HCT116 (cell line): ENCODE measurements at regions not wholly inside any gene's neighbourhood (a gene's known extent, or its start where the extent isn't known, plus 50 kb on each side); places are given as distances from the start of the nearest gene placed in this dataset.

ENCODE experiments used
- ATAC-seq: fragments of 200-7000 bp; cut with Tn5 transposase; 2 replicates; pipeline ENCODE4 v1.9.1; 2020; ENCODE audit warnings: mild to moderate bottlenecking, moderate library complexity
- BruUV-seq: library from RNA; stranded (reverse); fragments of 400-500 nt; replicated peaks from 2 replicates; lab custom pipeline; 2021; lab: Mats Ljungman, UMichigan
- CTCF ChIA-PET: fragments of 300-600 bp; sonication (Branson Sonifier 250); formaldehyde crosslinking; loops from one replicate; lab custom pipeline; 2021; ENCODE audit warnings: antibody characterized with exemption; lab: Charles Lee
- POLR2A ChIA-PET: fragments of 300-600, 350-600 bp; sonication (Branson Sonifier 250); formaldehyde crosslinking; loops from one replicate; lab custom pipeline; 2021; ENCODE audit warnings: antibody characterized with exemption; lab: Charles Lee
- RAD21 ChIA-PET, 2 experiments: fragments of 300-600 bp; sonication (Branson Sonifier 250); formaldehyde crosslinking; loops; one replicate each; lab custom pipeline; 2023; ENCODE audit warnings: low total read pairs in 2 of 2; ENCODE audit not compliant: uncharacterized antibody in 2 of 2, unreplicated experiment in 2 of 2, low non-redundant PET in 1 of 2; lab: Charles Lee
- DNase-seq: peaks from one replicate; pipeline ENCODE4 v3.0.0-alpha.2; 2010; ENCODE audit warnings: low read depth, low spot score
- H2AFZ ChIP-seq: fragments of 200-600 bp; shearing (Covaris generic), sonication (generic); 2 replicates; pipeline ENCODE4 v1.6.1; 2017; ENCODE audit warnings: low read depth, mixed run types, mixed read lengths, antibody characterized with exemption, low read length; ENCODE audit not compliant: poor library complexity, severe bottlenecking
- H3K27ac ChIP-seq: 2 replicates; pipeline ENCODE4 v1.5.1; 2012; ENCODE audit warnings: low read depth, low read length
- H3K27me3 ChIP-seq: fragments of 200-600 bp; sonication (generic); 2 replicates; pipeline ENCODE4 v1.6.1; 2016; ENCODE audit warnings: mixed run types, low read length, mixed read lengths; ENCODE audit not compliant: insufficient read depth
- H3K36me3 ChIP-seq, 2 experiments: fragments of 200-500 bp in 1 of 2; fragments of 200-600 bp in 1 of 2; sonication (Bioruptor generic) in 1 of 2; sonication (generic) in 1 of 2; 2 replicates each; pipeline versions ENCODE4 v1.5.1 to v1.6.1; 2014 to 2016; ENCODE audit warnings: low read length in 2 of 2, inconsistent platforms in 1 of 2, mixed read lengths in 1 of 2, mixed run types in 1 of 2; ENCODE audit not compliant: insufficient read depth in 2 of 2, control insufficient read depth in 1 of 2
- H3K4me1 ChIP-seq, 2 experiments: fragments of 200-600 bp in 1 of 2; sonication (generic) in 1 of 2; 2 replicates each; pipeline versions ENCODE4 v1.5.1 to v1.6.1; 2012 to 2017; ENCODE audit warnings: low read length in 2 of 2, inconsistent platforms in 1 of 2, mild to moderate bottlenecking in 1 of 2, mixed read lengths in 1 of 2, mixed run types in 1 of 2, moderate library complexity in 1 of 2; ENCODE audit not compliant: insufficient read depth in 2 of 2, control insufficient read depth in 1 of 2
- H3K4me2 ChIP-seq: fragments of 200-600 bp; sonication (generic); 2 replicates; pipeline ENCODE4 v1.6.1; 2017; ENCODE audit warnings: mixed run types, low read length, mixed read lengths
- H3K4me3 ChIP-seq, 2 experiments: fragments of 200-600 bp in 1 of 2; sonication (generic) in 1 of 2; replicated peaks in 1 of 2; 2 replicates each; pipeline ENCODE4 v1.5.1; 2011 to 2016; ENCODE audit warnings: low read length in 2 of 2, control low read depth in 1 of 2, low read depth in 1 of 2, mild to moderate bottlenecking in 1 of 2, mixed read lengths in 1 of 2, mixed run types in 1 of 2
- H3K79me2 ChIP-seq: fragments of 200-600 bp; sonication (generic); 2 replicates; pipeline ENCODE4 v1.6.1; 2017; ENCODE audit warnings: mild to moderate bottlenecking, mixed run types, low read length, moderate library complexity, mixed read lengths; ENCODE audit not compliant: insufficient read depth
- H3K9ac ChIP-seq: fragments of 200-600 bp; sonication (generic); 2 replicates; pipeline ENCODE4 v1.6.1; 2016; ENCODE audit warnings: low read length, mixed read lengths
- H3K9me2 ChIP-seq: fragments of 200-600 bp; sonication (generic), shearing (Covaris generic); 2 replicates; pipeline ENCODE4 v1.6.1; 2017; ENCODE audit warnings: mixed run types, mild to moderate bottlenecking, moderate library complexity; ENCODE audit not compliant: insufficient read depth
- H3K9me3 ChIP-seq, 2 experiments: fragments of 200-500 bp in 1 of 2; fragments of 200-600 bp in 1 of 2; sonication (Bioruptor generic) in 1 of 2; sonication (generic) in 1 of 2; 2 replicates each; pipeline ENCODE4 v1.6.1; 2014 to 2017; ENCODE audit warnings: low read length in 2 of 2, mixed read lengths in 2 of 2, inconsistent platforms in 1 of 2, low read depth in 1 of 2, mild to moderate bottlenecking in 1 of 2, mixed run types in 1 of 2, moderate library complexity in 1 of 2; ENCODE audit not compliant: control insufficient read depth in 1 of 2, insufficient read depth in 1 of 2
- H4K20me1 ChIP-seq: fragments of 200-600 bp; sonication (generic), shearing (Covaris generic); 2 replicates; pipeline ENCODE4 v1.6.1; 2017; ENCODE audit warnings: mixed run types, mild to moderate bottlenecking, moderate library complexity; ENCODE audit not compliant: insufficient read depth
- CEBPB ChIP-seq: IDR thresholded peaks from 2 replicates; pipeline ENCODE4 v1.6.1; 2012; ENCODE audit warnings: low read depth
- EGR1 ChIP-seq: IDR thresholded peaks from 2 replicates; pipeline ENCODE4 v1.6.1; 2012; ENCODE audit warnings: low read depth
- ELF1 ChIP-seq: IDR thresholded peaks from 2 replicates; pipeline ENCODE4 v1.6.1; 2012; ENCODE audit warnings: low read depth, borderline replicate concordance
- EZH2phosphoT487 ChIP-seq: fragments of 200-600 bp; IDR thresholded peaks from 2 replicates; pipeline ENCODE4 v1.6.1; 2018; ENCODE audit warnings: antibody characterized with exemption, borderline replicate concordance
- FOSL1 ChIP-seq: IDR thresholded peaks from 2 replicates; pipeline ENCODE4 v1.6.1; 2012; ENCODE audit warnings: low read depth
- JUND ChIP-seq: IDR thresholded peaks from 2 replicates; pipeline ENCODE4 v1.6.1; 2012
- POLR2A ChIP-seq: IDR thresholded peaks from 2 replicates; pipeline ENCODE4 v1.7.0; 2011; ENCODE audit warnings: borderline replicate concordance; ENCODE audit not compliant: insufficient read depth, insufficient read length; ENCODE audit errors: extremely low read depth
- POLR2AphosphoS5 ChIP-seq: IDR thresholded peaks from 2 replicates; pipeline ENCODE4 v1.6.1; 2011; ENCODE audit warnings: mild to moderate bottlenecking, low read depth, low read length, moderate library complexity
- RAD21 ChIP-seq: IDR thresholded peaks from 2 replicates; pipeline ENCODE4 v1.6.1; 2012; ENCODE audit warnings: low read depth, mild to moderate bottlenecking
- SIN3A ChIP-seq: IDR thresholded peaks from 2 replicates; pipeline ENCODE4 v1.6.1; 2012; ENCODE audit warnings: low read depth
- SP1 ChIP-seq: IDR thresholded peaks from 2 replicates; pipeline ENCODE4 v1.6.1; 2012; ENCODE audit warnings: low read depth
- SRF ChIP-seq: IDR thresholded peaks from 2 replicates; pipeline ENCODE4 v1.6.1; 2012; ENCODE audit warnings: low read depth
- TCF7L2 ChIP-seq: IDR thresholded peaks from 2 replicates; pipeline ENCODE4 v1.7.0; 2011; ENCODE audit warnings: borderline replicate concordance, inconsistent platforms; ENCODE audit not compliant: insufficient read depth, insufficient read length; ENCODE audit errors: extremely low read depth
- YY1 ChIP-seq: IDR thresholded peaks from 2 replicates; pipeline ENCODE4 v1.6.1; 2011; ENCODE audit warnings: low read length, low read depth, moderate library complexity, mild to moderate bottlenecking; ENCODE audit not compliant: insufficient replicate concordance; ENCODE audit errors: extremely low read depth
- ZFX ChIP-seq: fragments of 450-650 bp; IDR thresholded peaks from 2 replicates; pipeline ENCODE4 v1.6.1; 2017
- ZNF274 ChIP-seq: fragments of 200-500 bp; sonication (Bioruptor generic); IDR thresholded peaks from 2 replicates; pipeline ENCODE4 v1.6.1; 2014; ENCODE audit warnings: mild to moderate bottlenecking, low read depth, low read length, inconsistent platforms
- intact Hi-C: fragments of 100-400 bp; cut with micrococcal nuclease; formaldehyde crosslinking; loops from 2 replicates; pipeline ENCODE4 v1.10.0; 2022
- TF ChIP-seq, protein P1 (sequence below): IDR thresholded peaks from 2 replicates; pipeline ENCODE4 v1.6.1; 2012; ENCODE audit warnings: low read depth
- TF ChIP-seq, protein P2 (sequence below): IDR thresholded peaks from 2 replicates; pipeline ENCODE4 v1.6.1; 2012

- ChIA-PET CTCF (no interaction called here), POLR2A (no interaction called here), RAD21 (no interaction called here)
- Histone ChIP-seq H4K20me1 (no peaks in the 10 kb centered on the region), H3K9ac (no peak overlapping the region), H3K4me3 (no peak overlapping the region), H3K27ac (no peak overlapping the region), H3K4me1 (no peaks in the 10 kb centered on the region; a peak in 1 of 4 replicates), H3K9me2 (peaks cover 3% of the 10 kb centered on the region; the same call in 1 of the 2 replicates), H2AFZ (no peak overlapping the region), H3K79me2 (no peaks in the 10 kb centered on the region), H3K27me3 (no peaks in the 10 kb centered on the region), H3K9me3 (no peaks in the 10 kb centered on the region), H3K4me2 (no peak overlapping the region), H3K36me3 (no peaks in the 10 kb centered on the region)
- TF ChIP-seq CEBPB (0 out of 2 replicates have a peak, but pooled peaks have one; percentile 27), RAD21 (0 out of 2 replicates have a peak, but pooled peaks have one; percentile 21)
- TF ChIP-seq, protein P1, sequence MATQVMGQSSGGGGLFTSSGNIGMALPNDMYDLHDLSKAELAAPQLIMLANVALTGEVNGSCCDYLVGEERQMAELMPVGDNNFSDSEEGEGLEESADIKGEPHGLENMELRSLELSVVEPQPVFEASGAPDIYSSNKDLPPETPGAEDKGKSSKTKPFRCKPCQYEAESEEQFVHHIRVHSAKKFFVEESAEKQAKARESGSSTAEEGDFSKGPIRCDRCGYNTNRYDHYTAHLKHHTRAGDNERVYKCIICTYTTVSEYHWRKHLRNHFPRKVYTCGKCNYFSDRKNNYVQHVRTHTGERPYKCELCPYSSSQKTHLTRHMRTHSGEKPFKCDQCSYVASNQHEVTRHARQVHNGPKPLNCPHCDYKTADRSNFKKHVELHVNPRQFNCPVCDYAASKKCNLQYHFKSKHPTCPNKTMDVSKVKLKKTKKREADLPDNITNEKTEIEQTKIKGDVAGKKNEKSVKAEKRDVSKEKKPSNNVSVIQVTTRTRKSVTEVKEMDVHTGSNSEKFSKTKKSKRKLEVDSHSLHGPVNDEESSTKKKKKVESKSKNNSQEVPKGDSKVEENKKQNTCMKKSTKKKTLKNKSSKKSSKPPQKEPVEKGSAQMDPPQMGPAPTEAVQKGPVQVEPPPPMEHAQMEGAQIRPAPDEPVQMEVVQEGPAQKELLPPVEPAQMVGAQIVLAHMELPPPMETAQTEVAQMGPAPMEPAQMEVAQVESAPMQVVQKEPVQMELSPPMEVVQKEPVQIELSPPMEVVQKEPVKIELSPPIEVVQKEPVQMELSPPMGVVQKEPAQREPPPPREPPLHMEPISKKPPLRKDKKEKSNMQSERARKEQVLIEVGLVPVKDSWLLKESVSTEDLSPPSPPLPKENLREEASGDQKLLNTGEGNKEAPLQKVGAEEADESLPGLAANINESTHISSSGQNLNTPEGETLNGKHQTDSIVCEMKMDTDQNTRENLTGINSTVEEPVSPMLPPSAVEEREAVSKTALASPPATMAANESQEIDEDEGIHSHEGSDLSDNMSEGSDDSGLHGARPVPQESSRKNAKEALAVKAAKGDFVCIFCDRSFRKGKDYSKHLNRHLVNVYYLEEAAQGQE = no peak
- DNase-seq = no peak
- BruUV-seq = no TSS peak
- intact Hi-C loops = no loop called here
- ATAC-seq = peak; percentile 32; the same call in 1 of the 2 replicates
Measured at GRCh38 chr5:143506836-143507552, 103.5 kb upstream of the NR3C1 start.

- no peak for ATAC-seq
- Histone ChIP-seq H3K79me2 (no peaks in the 10 kb centered on the region), H3K36me3 (no peaks in the 10 kb centered on the region), H2AFZ (no peak overlapping the region), H4K20me1 (no peaks in the 10 kb centered on the region), H3K9me2 (peaks cover 3% of the 10 kb centered on the region; the same call in 1 of the 2 replicates), H3K4me3 (no peak overlapping the region), H3K27me3 (no peaks in the 10 kb centered on the region), H3K27ac (no peak overlapping the region), H3K4me2 (no peak overlapping the region), H3K4me1 (no peaks in the 10 kb centered on the region; a peak in 1 of 4 replicates), H3K9me3 (no peaks in the 10 kb centered on the region), H3K9ac (no peak overlapping the region)
- ChIA-PET CTCF (no interaction called here), RAD21 (no interaction called here), POLR2A (no interaction called here)
- no TSS peak for BruUV-seq
- intact Hi-C loops = no loop called here
- DNase-seq = no peak
- TF ChIP-seq YY1 = no peak
- no peak for TF ChIP-seq SRF
- TF ChIP-seq TCF7L2 = no peak
- no peak for TF ChIP-seq ZNF274
- TF ChIP-seq ZFX = no peak
- TF ChIP-seq CEBPB = no peak
- TF ChIP-seq ELF1 = no peak
- TF ChIP-seq EZH2phosphoT487 = no peak
- no peak for TF ChIP-seq FOSL1
- TF ChIP-seq, protein P2, sequence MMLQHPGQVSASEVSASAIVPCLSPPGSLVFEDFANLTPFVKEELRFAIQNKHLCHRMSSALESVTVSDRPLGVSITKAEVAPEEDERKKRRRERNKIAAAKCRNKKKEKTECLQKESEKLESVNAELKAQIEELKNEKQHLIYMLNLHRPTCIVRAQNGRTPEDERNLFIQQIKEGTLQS = no peak
- no peak for TF ChIP-seq SIN3A
- no peak for TF ChIP-seq SP1
- no peak for TF ChIP-seq POLR2AphosphoS5
- no peak for TF ChIP-seq JUND
- no peak for TF ChIP-seq EGR1
- TF ChIP-seq RAD21 = no peak
- no peak for TF ChIP-seq POLR2A
Measured at GRCh38 chr5:143505934-143506333, 102.4 kb upstream of the NR3C1 start.
